GM18508 (cell line): ENCODE measurements at regions not wholly inside any gene's neighbourhood (a gene's known extent, or its start where the extent isn't known, plus 50 kb on each side); places are given as distances from the start of the nearest gene placed in this dataset.

Experiments used
- ATAC-seq: cut with Tn5 transposase; IDR thresholded peaks from one replicate; pipeline ENCODE4 v1.9.1; 2021; ENCODE audit warnings: moderate number of reproducible peaks; ENCODE audit not compliant: insufficient read depth, unreplicated experiment

GRCh38 chr5:133882846-133883245 is 85.6 kb downstream of the C5orf15 start:
- no peak for ATAC-seq

DNA sequence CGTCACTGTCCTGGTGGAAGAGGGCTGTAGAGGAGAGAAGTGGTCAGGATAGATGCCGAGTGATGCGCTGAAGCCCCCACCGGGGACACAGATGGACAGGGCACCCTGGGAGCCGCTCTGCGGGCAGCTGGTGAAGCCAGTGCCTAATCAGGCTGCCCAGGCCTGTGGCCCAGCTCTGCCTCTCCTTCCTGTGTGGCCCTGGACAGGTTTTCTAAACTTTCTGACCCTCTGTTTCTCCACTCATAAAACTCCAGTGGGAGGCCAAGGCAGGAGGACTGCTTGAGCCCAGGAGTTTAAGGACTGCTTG is 86.1 kb downstream of the C5orf15 start:
- no peak for ATAC-seq

DNA sequence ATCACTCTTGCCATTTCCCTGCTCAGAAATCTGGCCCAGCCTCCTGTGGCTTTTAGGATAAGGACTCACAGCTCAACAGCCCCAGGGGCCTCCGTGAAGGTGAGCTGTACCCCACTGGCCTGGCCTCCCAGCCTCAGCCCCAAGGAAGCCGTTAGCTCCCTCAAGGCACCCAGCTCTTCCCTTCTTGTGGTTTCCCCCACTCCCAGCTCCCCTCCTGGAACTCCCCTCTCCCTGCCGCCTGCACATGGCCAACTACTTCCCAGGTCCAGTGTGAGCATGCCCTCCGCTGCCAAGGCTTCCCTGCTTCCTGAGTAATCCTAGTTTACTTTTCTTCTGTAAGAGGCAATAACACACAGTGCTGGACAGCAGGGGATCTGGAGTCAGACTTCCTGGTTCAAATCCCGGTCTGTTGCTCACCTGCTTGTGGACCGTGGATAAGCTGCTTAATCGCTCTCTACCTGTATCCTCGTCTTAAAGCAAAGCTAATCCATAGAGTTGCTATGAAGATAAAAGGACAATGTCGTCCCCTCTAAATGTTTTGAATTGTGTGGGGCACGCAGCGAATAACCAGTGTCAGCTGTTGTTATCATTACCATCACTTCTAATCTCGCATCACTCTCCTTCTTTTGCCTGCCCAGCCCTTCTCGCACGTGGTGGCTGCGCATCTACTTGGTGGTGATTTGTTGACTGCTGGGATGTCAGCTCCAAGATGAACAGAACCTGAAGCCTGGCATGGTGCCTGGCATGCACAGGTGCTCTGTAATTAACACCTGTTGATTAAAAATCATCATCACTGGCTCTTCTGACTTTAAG is 86.6 kb downstream of the C5orf15 start:
- ATAC-seq = no peak

GRCh38 chr5:133878236-133878555 is 90.2 kb downstream of the C5orf15 start:
- ATAC-seq = no peak

DNA sequence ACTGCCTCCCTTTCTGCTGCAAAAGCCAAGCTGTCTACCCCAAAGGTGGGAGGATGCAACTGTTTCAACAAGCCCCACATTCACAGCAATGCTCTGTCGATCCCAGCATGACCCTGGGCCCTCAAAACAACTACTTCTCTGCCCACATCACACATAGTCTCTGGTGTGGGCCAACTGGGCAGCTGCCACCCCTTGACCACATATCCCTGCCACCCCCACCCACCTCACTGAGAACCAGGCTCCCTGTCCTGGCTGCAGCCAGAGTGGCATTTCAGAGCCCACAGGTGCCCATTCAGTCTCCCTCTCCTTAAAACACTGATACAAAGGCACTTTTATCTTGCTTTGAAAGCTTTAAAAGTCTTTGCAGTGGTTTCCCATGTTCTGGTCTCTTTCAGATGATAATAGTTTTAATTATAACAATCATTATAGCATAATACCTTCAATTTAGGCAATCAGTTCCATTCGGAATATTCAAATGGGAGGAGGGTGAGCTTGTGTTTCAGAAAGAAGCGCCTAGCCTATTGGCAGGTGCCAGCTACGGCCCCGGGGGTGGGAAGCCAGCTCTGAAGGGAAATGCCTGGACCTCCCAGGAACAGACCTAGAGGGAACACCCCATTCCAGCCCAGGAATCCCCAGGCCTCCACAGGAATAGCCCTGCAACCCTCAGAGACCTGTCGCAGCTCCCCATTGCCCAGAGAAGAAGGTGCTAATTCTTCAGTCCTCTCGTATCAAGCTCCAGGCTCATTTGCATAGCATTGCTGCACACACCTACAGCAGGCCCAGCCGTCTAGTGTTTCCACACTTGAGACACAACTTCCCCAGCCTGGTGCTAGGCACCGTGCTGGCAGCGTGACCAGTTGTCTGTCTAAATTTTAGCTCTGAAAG is 90.8 kb downstream of the C5orf15 start:
- ATAC-seq = no peak

- ATAC-seq = no peak
Observed at GRCh38 chr5:133876266-133876665, 92.2 kb downstream of the C5orf15 start.

DNA sequence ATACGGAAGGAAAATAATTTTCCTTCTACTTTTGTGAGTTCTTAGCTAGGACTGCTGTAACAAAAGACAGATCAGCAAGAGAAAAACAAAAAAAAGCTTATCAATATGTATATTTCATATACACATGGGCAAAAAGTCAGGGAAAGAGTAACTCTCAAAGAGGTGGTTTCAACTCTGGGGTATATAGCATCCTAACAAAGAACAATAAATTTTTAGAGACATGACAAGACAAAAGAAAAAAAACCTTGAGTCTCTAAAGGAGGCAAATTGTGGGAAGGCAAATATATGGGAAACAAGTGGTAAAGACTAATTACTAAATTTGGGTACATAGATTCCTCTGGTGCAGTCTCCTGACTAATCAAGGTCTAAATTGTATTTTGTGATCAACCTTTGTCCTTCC is 93.2 kb downstream of the C5orf15 start:
- no peak for ATAC-seq

DNA sequence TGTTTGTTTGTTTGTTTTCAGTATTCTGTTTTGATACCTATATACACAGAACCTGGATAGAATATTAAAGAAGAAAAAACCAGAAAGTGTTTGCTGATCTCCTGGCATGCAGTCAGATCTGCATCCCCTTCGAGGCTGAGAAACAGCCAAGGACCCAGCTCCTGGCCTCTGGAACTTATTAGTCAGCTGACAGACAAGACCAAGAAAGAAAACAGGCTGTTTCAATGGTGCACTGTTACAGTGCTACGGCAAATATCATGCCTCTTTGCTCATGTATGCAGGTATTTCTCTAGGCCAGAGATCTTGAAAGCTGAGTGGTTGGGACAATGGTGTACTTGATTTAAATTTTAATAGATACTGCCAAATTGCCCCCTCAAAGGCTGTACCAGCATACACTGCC is 95.0 kb downstream of the C5orf15 start:
- no peak for ATAC-seq

- no peak for ATAC-seq
Observed at GRCh38 chr5:133870661-133871060, 97.8 kb downstream of the C5orf15 start.

GRCh38 chr5:133869519-133870335 is 98.7 kb downstream of the C5orf15 start:
- no peak for ATAC-seq

DNA sequence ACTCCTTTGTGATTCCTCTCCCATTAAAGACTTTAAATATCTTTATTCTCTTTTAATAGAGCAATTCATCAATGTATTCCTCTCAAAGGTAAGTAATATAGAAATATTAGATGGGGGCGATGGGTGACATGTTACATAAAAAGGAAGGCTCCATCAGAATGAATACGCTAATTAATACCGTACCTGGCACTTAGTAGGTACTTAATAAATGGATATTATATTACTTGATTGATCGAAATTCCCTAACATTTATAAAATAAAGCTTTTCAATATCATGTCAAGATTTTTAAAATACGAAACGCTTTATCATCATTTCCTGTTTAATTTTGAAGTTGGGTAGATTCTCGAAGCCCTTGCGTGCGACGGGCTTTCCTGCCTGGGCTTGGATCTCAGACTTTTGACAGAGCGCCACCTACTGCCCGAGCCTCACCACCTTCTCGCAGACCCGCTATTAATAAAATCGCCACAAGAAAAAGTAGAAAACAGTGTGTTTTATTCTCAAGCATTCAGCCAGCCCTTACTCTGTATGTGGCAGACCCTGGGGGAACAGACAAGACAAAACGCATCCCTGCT is 99.4 kb downstream of the C5orf15 start:
- no peak for ATAC-seq

DNA sequence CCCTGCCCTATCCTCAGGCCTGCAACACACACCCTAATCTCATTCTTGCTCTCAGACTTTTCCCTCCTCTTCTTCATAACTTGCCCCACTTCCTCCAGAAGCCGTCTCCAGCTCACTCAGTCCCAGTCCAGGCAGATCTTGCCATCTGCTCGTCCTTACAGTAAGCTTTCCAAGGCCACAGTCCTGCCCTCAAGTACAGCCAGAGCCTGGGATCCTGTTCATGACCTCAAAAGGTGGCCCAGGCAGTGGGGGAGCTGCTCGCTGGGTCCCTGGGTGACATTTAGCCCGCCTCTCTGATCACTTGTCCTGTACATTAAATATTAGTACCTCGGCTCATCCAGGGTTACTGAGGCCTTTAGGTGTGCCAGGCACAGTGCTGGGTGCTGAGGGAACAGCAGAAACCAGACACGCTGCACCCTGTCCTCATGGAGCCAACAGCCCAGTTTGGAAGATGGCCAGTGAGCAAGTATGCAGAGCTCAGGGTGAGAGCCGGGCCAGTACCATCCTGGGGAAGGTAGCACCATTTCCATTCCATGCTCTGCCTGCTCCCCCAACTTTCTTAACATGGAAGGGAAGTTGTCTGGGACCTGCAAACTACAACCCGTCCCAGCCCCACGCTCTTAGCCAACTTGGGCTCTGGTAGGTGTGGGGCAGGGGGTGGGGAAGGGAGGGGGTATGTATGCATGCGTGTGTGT is 100.4 kb downstream of the C5orf15 start:
- no peak for ATAC-seq

DNA sequence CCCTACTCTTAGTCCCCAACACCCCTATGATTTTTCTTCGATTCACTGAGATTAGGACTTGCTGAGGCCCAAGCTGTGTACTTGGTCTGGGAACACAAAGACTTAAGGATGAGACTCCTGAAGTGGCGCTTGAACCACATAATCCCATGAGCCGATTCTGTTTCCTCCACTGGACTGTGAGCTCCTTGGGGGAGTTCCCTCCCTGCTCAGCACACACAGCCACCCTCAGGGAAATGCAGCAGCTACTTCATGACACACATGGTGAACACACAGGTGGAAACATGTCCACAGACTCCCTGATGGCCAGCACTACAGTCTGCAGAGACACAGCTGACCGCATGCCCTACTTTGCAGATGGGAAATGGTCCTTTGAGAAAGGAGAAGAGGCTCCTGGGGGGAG is 101.1 kb downstream of the C5orf15 start:
- ATAC-seq = no peak

- ATAC-seq = no peak
Observed at GRCh38 chr5:133866903-133867245, 101.6 kb downstream of the C5orf15 start.

DNA sequence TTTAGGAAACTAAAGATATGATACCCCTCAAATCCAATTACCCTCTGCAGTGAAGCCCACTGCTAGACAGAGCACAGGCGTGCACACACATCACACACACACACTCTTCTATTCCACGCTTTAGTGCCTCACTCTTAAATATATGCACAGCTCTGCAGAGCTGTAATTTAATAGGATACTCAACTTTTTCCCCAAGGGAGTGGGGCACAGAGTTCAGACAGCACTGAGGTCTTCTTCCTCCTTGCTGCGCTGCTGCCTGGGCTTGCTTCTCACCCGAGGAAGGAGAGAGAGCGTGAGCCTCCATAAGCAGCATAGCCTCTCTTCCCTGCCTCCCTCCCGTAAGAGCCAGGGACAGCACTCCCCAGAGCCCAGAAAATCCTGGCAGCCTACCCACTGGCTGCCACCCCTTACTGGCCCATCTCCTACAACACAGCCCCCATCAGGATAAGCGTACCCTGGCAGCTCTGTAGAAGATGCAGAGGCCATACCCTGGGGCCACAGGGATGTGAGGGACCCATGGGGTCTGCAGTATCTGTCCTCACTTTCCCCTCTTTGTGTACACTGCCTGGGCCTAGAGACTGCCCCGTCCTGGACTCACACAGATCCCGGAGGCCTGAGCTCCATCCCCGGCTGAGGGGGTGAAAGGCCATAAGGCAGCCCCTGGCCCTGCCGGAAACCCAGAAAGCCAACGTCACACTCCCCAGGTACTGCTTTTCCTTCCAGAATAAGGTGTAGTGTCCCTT is 102.1 kb downstream of the C5orf15 start:
- no peak for ATAC-seq

DNA sequence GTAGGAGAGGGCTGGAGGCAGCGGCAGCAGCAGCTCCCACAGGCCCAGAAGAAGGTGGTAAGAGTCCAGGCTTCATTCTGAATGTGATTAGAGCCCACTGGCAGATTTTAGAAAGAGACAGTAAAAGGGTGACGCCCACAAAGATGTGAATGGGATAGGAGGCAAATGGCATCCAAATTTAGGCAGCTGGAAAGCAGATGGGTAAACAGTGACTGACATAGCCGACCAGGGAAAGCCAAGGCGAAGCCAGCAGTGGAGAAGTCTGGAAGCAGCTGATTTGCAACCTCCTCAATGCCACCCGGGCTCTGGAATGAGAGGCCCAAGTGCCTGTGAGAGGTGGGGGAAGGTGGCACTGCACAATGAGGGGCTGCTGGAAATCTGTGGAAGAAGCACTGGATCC is 103.3 kb downstream of the C5orf15 start:
- no peak for ATAC-seq

- no peak for ATAC-seq
Observed at GRCh38 chr5:133864711-133865110, 103.7 kb downstream of the C5orf15 start.

DNA sequence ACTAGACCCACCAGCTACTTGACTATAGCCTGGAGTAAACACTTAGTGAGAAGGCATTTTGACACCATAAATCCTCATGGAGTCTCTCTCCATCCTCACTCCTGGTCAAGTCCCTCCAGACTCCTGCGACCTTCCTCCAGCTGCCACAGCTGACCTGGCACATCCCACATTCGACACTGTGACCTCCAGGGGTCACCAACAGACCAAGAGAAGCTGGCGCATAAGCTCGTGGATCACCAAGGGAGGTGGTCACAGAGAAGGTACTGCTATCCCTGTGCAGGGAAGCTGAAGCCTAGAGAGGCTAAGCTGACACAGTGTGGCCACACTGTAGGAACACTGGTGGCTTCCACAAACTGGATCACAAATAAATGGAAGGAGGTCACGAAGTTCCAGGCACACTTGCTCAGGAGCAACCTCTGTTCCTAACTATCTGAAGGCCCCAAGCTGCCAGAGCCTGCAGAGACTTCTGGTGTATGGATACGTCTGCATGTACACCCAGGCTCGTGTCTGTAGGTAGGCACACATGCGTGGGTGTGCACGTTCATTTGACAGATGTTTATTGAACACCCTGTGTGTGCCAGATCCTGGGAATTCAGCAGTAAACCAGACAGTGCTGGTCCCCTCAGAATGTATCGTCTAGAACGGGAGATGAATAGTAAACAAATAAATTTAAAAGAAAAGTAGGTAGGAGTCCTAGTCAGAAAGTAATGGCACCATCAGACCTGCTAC is 104.4 kb downstream of the C5orf15 start:
- no peak for ATAC-seq

GRCh38 chr5:133861161-133861737 is 107.2 kb downstream of the C5orf15 start:
- no peak for ATAC-seq
